ENCODE measurements at regions not wholly inside any gene's neighbourhood (a gene's known extent, or its start where the extent isn't known, plus 50 kb on each side); places are given as distances from the start of the nearest gene placed in this dataset.

GRCh38 chr3:132230156-132231000 is 86.8 kb upstream of the ACP3 start:
- Histone ChIP-seq H3K27ac (no peak overlapping the region), H3K4me3 (no peak overlapping the region)
- no peak for TF ChIP-seq CTCF (IDR thresholded peaks at IDR 0.05)
- no peak for DNase-seq (ENCODE audit: low spot score)

- Histone ChIP-seq H3K4me3 (no peak overlapping the region), H3K27ac (peak overlapping the region in 1 of 2 donors; percentile 20)
- TF ChIP-seq CTCF (IDR thresholded peaks at IDR 0.05): no peak
- DNase-seq (ENCODE audit: low spot score): no peak
Observed at GRCh38 chr3:132231633-132232032, 85.6 kb upstream of the ACP3 start.

GRCh38 chr3:132232231-132232792 is 84.9 kb upstream of the ACP3 start:
- no peak overlapping the region for H3K4me3 ChIP-seq
- peak overlapping the region in 1 of 2 donors; percentile 20 for H3K27ac ChIP-seq
- TF ChIP-seq CTCF (IDR thresholded peaks at IDR 0.05): no peak
- DNase-seq (ENCODE audit: low spot score): no peak

- DNase-seq (ENCODE audit: low spot score): no peak
- no peak for TF ChIP-seq CTCF (IDR thresholded peaks at IDR 0.05)
- Histone ChIP-seq H3K27ac (no peak overlapping the region), H3K4me3 (no peak overlapping the region)
Observed at GRCh38 chr3:132236701-132237651, 80.2 kb upstream of the ACP3 start.

GRCh38 chr3:132237652-132238032 is 79.6 kb upstream of the ACP3 start:
- DNase-seq (ENCODE audit: low spot score): no peak
- TF ChIP-seq CTCF (IDR thresholded peaks at IDR 0.05): no peak
- no peak overlapping the region for H3K4me3 ChIP-seq
- no peak overlapping the region for H3K27ac ChIP-seq

GRCh38 chr3:132239587-132239986 is 77.6 kb upstream of the ACP3 start:
- DNase-seq (ENCODE audit: low spot score): no peak
- TF ChIP-seq CTCF (IDR thresholded peaks at IDR 0.05): no peak
- Histone ChIP-seq H3K27ac (no peak overlapping the region), H3K4me3 (no peak overlapping the region)

All from coronary artery (tissue), 2 donors.